HCT116 (cell line): ENCODE measurements at regions not wholly inside any gene's neighbourhood (a gene's known extent, or its start where the extent isn't known, plus 50 kb on each side); places are given as distances from the start of the nearest gene placed in this dataset.

ENCODE experiments used
- ATAC-seq: fragments of 200-7000 bp; cut with Tn5 transposase; 2 replicates; pipeline ENCODE4 v1.9.1; 2020; ENCODE audit warnings: mild to moderate bottlenecking, moderate library complexity
- BruUV-seq: library from RNA; stranded (reverse); fragments of 400-500 nt; replicated peaks from 2 replicates; lab custom pipeline; 2021; lab: Mats Ljungman, UMichigan
- CTCF ChIA-PET: fragments of 300-600 bp; sonication (Branson Sonifier 250); formaldehyde crosslinking; loops from one replicate; lab custom pipeline; 2021; ENCODE audit warnings: antibody characterized with exemption; lab: Charles Lee
- POLR2A ChIA-PET: fragments of 300-600, 350-600 bp; sonication (Branson Sonifier 250); formaldehyde crosslinking; loops from one replicate; lab custom pipeline; 2021; ENCODE audit warnings: antibody characterized with exemption; lab: Charles Lee
- RAD21 ChIA-PET, 2 experiments: fragments of 300-600 bp; sonication (Branson Sonifier 250); formaldehyde crosslinking; loops; one replicate each; lab custom pipeline; 2023; ENCODE audit warnings: low total read pairs in 2 of 2; ENCODE audit not compliant: uncharacterized antibody in 2 of 2, unreplicated experiment in 2 of 2, low non-redundant PET in 1 of 2; lab: Charles Lee
- DNase-seq: peaks from one replicate; pipeline ENCODE4 v3.0.0-alpha.2; 2010; ENCODE audit warnings: low read depth, low spot score
- H2AFZ ChIP-seq: fragments of 200-600 bp; shearing (Covaris generic), sonication (generic); 2 replicates; pipeline ENCODE4 v1.6.1; 2017; ENCODE audit warnings: low read depth, mixed run types, mixed read lengths, antibody characterized with exemption, low read length; ENCODE audit not compliant: poor library complexity, severe bottlenecking
- H3K27ac ChIP-seq: 2 replicates; pipeline ENCODE4 v1.5.1; 2012; ENCODE audit warnings: low read depth, low read length
- H3K27me3 ChIP-seq: fragments of 200-600 bp; sonication (generic); 2 replicates; pipeline ENCODE4 v1.6.1; 2016; ENCODE audit warnings: mixed run types, low read length, mixed read lengths; ENCODE audit not compliant: insufficient read depth
- H3K36me3 ChIP-seq, 2 experiments: fragments of 200-500 bp in 1 of 2; fragments of 200-600 bp in 1 of 2; sonication (Bioruptor generic) in 1 of 2; sonication (generic) in 1 of 2; 2 replicates each; pipeline versions ENCODE4 v1.5.1 to v1.6.1; 2014 to 2016; ENCODE audit warnings: low read length in 2 of 2, inconsistent platforms in 1 of 2, mixed read lengths in 1 of 2, mixed run types in 1 of 2; ENCODE audit not compliant: insufficient read depth in 2 of 2, control insufficient read depth in 1 of 2
- H3K4me1 ChIP-seq, 2 experiments: fragments of 200-600 bp in 1 of 2; sonication (generic) in 1 of 2; 2 replicates each; pipeline versions ENCODE4 v1.5.1 to v1.6.1; 2012 to 2017; ENCODE audit warnings: low read length in 2 of 2, inconsistent platforms in 1 of 2, mild to moderate bottlenecking in 1 of 2, mixed read lengths in 1 of 2, mixed run types in 1 of 2, moderate library complexity in 1 of 2; ENCODE audit not compliant: insufficient read depth in 2 of 2, control insufficient read depth in 1 of 2
- H3K4me2 ChIP-seq: fragments of 200-600 bp; sonication (generic); 2 replicates; pipeline ENCODE4 v1.6.1; 2017; ENCODE audit warnings: mixed run types, low read length, mixed read lengths
- H3K4me3 ChIP-seq, 2 experiments: fragments of 200-600 bp in 1 of 2; sonication (generic) in 1 of 2; replicated peaks in 1 of 2; 2 replicates each; pipeline ENCODE4 v1.5.1; 2011 to 2016; ENCODE audit warnings: low read length in 2 of 2, control low read depth in 1 of 2, low read depth in 1 of 2, mild to moderate bottlenecking in 1 of 2, mixed read lengths in 1 of 2, mixed run types in 1 of 2
- H3K79me2 ChIP-seq: fragments of 200-600 bp; sonication (generic); 2 replicates; pipeline ENCODE4 v1.6.1; 2017; ENCODE audit warnings: mild to moderate bottlenecking, mixed run types, low read length, moderate library complexity, mixed read lengths; ENCODE audit not compliant: insufficient read depth
- H3K9ac ChIP-seq: fragments of 200-600 bp; sonication (generic); 2 replicates; pipeline ENCODE4 v1.6.1; 2016; ENCODE audit warnings: low read length, mixed read lengths
- H3K9me2 ChIP-seq: fragments of 200-600 bp; sonication (generic), shearing (Covaris generic); 2 replicates; pipeline ENCODE4 v1.6.1; 2017; ENCODE audit warnings: mixed run types, mild to moderate bottlenecking, moderate library complexity; ENCODE audit not compliant: insufficient read depth
- H3K9me3 ChIP-seq, 2 experiments: fragments of 200-500 bp in 1 of 2; fragments of 200-600 bp in 1 of 2; sonication (Bioruptor generic) in 1 of 2; sonication (generic) in 1 of 2; 2 replicates each; pipeline ENCODE4 v1.6.1; 2014 to 2017; ENCODE audit warnings: low read length in 2 of 2, mixed read lengths in 2 of 2, inconsistent platforms in 1 of 2, low read depth in 1 of 2, mild to moderate bottlenecking in 1 of 2, mixed run types in 1 of 2, moderate library complexity in 1 of 2; ENCODE audit not compliant: control insufficient read depth in 1 of 2, insufficient read depth in 1 of 2
- H4K20me1 ChIP-seq: fragments of 200-600 bp; sonication (generic), shearing (Covaris generic); 2 replicates; pipeline ENCODE4 v1.6.1; 2017; ENCODE audit warnings: mixed run types, mild to moderate bottlenecking, moderate library complexity; ENCODE audit not compliant: insufficient read depth
- ATF3 ChIP-seq: IDR thresholded peaks from 2 replicates; pipeline ENCODE4 v1.6.1; 2012
- CBX3 ChIP-seq: IDR thresholded peaks from 2 replicates; pipeline ENCODE4 v1.6.1; 2012; ENCODE audit warnings: low read depth
- CTCF ChIP-seq, 3 experiments: fragments of 200-600 bp in 1 of 3; sonication (generic) in 1 of 3; IDR thresholded peaks in 2 of 3; conservative IDR thresholded peaks in 1 of 3; 2 replicates each; pipeline ENCODE4 v1.5.1; 2012 to 2017; ENCODE audit warnings: low read depth in 2 of 3, low read length in 2 of 3, antibody characterized with exemption in 1 of 3, borderline replicate concordance in 1 of 3, control low read depth in 1 of 3, mild to moderate bottlenecking in 1 of 3, mixed read lengths in 1 of 3, mixed run types in 1 of 3, moderate library complexity in 1 of 3; ENCODE audit not compliant: insufficient read depth in 1 of 3
- EGR1 ChIP-seq: IDR thresholded peaks from 2 replicates; pipeline ENCODE4 v1.6.1; 2012; ENCODE audit warnings: low read depth
- EZH2phosphoT487 ChIP-seq: fragments of 200-600 bp; IDR thresholded peaks from 2 replicates; pipeline ENCODE4 v1.6.1; 2018; ENCODE audit warnings: antibody characterized with exemption, borderline replicate concordance
- MAX ChIP-seq: IDR thresholded peaks from 2 replicates; pipeline ENCODE4 v1.6.1; 2012
- REST ChIP-seq: IDR thresholded peaks from 2 replicates; pipeline ENCODE4 v1.6.1; 2012; ENCODE audit warnings: low read depth
- SIN3A ChIP-seq: IDR thresholded peaks from 2 replicates; pipeline ENCODE4 v1.6.1; 2012; ENCODE audit warnings: low read depth
- SP1 ChIP-seq: IDR thresholded peaks from 2 replicates; pipeline ENCODE4 v1.6.1; 2012; ENCODE audit warnings: low read depth
- SRF ChIP-seq: IDR thresholded peaks from 2 replicates; pipeline ENCODE4 v1.6.1; 2012; ENCODE audit warnings: low read depth
- YY1 ChIP-seq: IDR thresholded peaks from 2 replicates; pipeline ENCODE4 v1.6.1; 2011; ENCODE audit warnings: low read length, low read depth, moderate library complexity, mild to moderate bottlenecking; ENCODE audit not compliant: insufficient replicate concordance; ENCODE audit errors: extremely low read depth
- ZBTB33 ChIP-seq: IDR thresholded peaks from 2 replicates; pipeline ENCODE4 v1.6.1; 2011; ENCODE audit warnings: mild to moderate bottlenecking, low read length, moderate library complexity; ENCODE audit not compliant: insufficient replicate concordance; ENCODE audit errors: extremely low read depth
- intact Hi-C: fragments of 100-400 bp; cut with micrococcal nuclease; formaldehyde crosslinking; loops from 2 replicates; pipeline ENCODE4 v1.10.0; 2022

GRCh38 chr9:26081847-26082246, 403.6 kb upstream of the TUSC1 start:
- H3K9me2 ChIP-seq = no peaks in the 10 kb centered on the region
- ChIA-PET POLR2A (no interaction called here), RAD21 (no interaction called here), CTCF (no interaction called here)
- intact Hi-C loops = no loop called here
- H4K20me1 ChIP-seq = no peaks in the 10 kb centered on the region
- no peak overlapping the region for H3K4me2 ChIP-seq
- no peak overlapping the region for H3K4me3 ChIP-seq
- no TSS peak for BruUV-seq
- no peaks in the 10 kb centered on the region for H3K4me1 ChIP-seq
- ATAC-seq (no peak), DNase-seq (no peak)
- no peaks in the 10 kb centered on the region for H3K27me3 ChIP-seq
- H3K79me2 ChIP-seq = no peaks in the 10 kb centered on the region
- H2AFZ ChIP-seq = no peak overlapping the region
- H3K9me3 ChIP-seq = peaks cover 10 to 11% of the 10 kb centered on the region in 2 experiments; a peak in 3 of 4 replicates
- H3K27ac ChIP-seq = no peak overlapping the region
- TF ChIP-seq YY1 (no peak), SIN3A (no peak), CTCF (IDR thresholded peaks at IDR 0.05 in 2 of 3, conservative IDR thresholded peaks at IDR 0.05 in 1 of 3; ENCODE audit: borderline replicate concordance in 1 of 3, insufficient read depth in 1 of 3, low read depth in 2 of 3, low read length in 2 of 3) (no peak), CBX3 (no peak), MAX (no peak), EZH2phosphoT487 (no peak), ZBTB33 (no peak), ATF3 (no peak), SP1 (no peak), EGR1 (no peak), REST (no peak), SRF (no peak)
- no peaks in the 10 kb centered on the region for H3K36me3 ChIP-seq
- no peak overlapping the region for H3K9ac ChIP-seq
